ENCODE measurements at regions not wholly inside any gene's neighbourhood (a gene's known extent, or its start where the extent isn't known, plus 50 kb on each side); places are given as distances from the start of the nearest gene placed in this dataset.

DNA sequence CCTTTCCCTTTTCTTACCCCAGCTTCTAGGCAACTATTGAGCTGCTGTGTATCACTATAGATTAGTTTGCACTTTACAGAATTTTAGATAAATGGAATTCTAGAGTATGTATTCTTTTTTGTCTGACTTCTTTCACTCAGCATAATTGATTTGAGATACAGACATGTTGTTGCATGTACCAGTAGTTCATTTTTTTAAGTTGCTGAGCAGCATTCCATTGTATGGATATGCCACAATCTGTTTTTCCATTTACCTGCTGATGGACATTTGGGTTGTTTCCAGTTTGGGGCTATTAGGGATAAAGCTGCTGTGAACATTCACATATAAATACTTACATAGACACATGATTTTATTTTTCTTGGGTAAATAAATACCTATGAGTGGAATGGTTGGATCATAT, 135.7 kb downstream of the IGF1 start:
- TF ChIP-seq, protein P1, sequence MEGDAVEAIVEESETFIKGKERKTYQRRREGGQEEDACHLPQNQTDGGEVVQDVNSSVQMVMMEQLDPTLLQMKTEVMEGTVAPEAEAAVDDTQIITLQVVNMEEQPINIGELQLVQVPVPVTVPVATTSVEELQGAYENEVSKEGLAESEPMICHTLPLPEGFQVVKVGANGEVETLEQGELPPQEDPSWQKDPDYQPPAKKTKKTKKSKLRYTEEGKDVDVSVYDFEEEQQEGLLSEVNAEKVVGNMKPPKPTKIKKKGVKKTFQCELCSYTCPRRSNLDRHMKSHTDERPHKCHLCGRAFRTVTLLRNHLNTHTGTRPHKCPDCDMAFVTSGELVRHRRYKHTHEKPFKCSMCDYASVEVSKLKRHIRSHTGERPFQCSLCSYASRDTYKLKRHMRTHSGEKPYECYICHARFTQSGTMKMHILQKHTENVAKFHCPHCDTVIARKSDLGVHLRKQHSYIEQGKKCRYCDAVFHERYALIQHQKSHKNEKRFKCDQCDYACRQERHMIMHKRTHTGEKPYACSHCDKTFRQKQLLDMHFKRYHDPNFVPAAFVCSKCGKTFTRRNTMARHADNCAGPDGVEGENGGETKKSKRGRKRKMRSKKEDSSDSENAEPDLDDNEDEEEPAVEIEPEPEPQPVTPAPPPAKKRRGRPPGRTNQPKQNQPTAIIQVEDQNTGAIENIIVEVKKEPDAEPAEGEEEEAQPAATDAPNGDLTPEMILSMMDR (IDR thresholded peaks at IDR 0.05) = no peak

DNA sequence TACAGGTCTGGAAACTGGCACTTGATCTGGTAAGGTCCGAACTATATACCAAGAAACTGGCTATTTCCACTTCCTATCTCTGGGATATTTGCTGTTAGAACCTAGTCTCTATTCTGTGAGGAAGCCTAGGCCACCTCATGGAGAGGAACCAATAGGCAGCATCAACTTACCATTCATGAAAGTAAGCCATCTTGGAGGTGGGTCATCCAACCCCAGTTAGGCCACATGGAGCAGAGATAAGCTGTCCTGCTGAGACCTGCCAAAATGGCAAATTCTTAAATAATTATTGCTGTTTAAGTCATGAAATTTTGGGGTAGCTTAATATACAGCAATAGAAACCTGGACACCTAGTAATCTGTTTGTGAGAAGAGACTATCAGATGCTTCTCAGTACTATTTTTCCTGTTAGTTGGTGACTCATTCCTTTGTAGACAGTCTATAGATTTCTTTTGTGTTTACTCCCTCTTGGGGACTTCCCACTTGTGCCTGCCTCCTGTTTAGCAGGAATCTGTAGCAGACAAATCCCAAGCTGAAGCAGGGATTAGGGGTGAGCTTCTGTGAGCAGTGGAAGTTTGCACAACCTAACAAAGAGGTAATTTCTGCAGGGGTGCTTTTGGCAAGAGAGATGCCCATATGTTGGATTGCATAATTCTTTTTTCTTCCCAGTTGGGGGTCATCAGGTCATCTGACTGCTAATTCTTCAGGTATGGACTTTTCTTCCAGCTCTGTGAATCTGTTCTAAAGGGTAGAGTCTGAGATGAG, 136.8 kb downstream of the IGF1 start:
- TF ChIP-seq, protein P1 (IDR thresholded peaks at IDR 0.05) = no peak

DNA sequence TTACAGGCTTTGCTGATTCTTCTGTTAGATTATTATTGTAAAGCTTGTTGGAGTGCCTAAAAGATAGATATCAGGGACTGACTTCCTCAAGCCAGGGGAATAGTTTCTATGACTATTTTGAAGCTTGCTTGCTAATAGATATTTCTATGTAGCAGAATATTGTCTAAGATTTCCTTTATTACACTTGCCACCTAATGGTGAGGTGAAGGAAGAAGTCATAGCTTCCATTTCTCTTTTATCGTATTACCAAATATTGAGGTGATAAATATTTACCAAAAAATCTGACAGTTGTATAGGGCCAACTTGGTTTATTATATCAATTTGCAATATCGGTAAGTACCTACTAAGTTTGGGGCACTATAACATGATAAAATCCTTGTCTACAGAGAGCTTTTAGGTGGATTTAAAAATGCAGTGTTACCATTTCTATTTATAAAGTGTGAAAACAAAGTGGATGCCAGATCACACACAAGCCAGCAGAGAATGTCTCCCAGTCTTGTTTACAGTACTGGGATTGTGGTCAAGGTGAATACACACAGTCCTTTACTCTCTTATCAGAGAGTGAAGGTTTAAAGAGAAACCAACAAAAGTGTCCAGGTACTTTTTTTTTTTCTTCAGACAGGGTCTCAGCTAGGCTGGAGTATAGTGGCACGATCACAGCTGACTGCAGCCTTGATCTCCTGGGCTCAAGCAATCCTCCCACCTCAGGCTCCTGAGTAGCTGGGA, 137.9 kb downstream of the IGF1 start:
- TF ChIP-seq, protein P1 (IDR thresholded peaks at IDR 0.05) = no peak

DNA sequence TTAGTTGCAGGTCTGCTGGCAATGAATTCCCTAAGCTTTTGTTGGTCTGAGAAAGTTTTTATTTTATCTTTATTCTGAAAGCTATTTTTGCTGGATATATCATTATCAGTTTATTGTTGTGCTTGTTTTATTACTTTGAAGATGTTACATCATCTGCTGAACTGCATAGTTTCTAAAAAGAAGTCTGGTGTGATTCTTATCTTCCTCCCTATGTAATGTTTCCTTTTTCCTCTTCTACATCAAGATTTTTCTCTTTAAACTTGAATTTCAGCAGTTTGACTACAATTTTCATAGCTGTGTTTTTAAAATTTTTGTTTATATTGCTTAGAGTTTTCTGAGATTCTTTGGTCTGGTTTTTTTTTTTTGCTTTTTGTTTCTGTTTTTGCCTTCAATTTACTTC, 137.1 kb upstream of the PMCH start:
- TF ChIP-seq, protein P1 (IDR thresholded peaks at IDR 0.05) = no peak

DNA sequence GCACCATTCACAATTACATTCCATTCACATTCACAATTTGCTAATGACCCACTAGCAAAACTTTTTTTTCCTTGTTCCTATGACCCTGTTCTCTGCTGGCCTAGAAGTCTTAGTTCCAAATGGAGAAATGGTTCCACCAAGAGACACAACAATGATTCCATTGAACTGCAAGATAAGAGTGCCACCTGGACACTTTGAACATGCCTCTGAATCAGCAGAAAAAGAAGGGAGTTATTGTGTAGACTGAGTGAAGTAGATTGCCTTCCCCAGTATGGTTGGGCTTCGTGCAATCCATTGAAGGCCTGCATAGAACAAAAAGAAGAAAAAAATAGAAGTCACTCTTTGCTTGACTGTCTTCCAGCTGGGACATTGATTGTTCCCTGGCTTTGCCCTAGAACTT, 133.8 kb upstream of the PMCH start:
- TF ChIP-seq, protein P1 (IDR thresholded peaks at IDR 0.05) = no peak

DNA sequence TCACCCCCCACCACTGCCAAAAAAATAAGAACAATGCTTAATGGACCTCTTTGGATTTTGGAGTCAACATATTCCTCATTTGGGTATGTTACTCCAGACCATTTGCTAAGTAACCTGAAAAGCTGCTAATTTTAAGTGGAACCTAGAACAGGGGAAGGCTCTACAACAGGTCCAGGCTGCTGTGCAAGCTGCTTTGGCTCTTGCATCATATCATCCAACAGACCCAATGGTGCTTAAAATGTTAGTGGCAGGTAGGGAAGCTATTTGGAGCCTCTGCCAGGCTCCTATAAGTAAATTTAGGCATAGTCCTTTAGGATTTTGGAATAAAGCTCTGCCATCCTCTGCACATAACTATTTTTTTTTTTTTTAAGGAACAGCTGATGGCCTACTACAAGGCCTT, 132.2 kb upstream of the PMCH start:
- TF ChIP-seq, protein P1 (IDR thresholded peaks at IDR 0.05) = no peak

DNA sequence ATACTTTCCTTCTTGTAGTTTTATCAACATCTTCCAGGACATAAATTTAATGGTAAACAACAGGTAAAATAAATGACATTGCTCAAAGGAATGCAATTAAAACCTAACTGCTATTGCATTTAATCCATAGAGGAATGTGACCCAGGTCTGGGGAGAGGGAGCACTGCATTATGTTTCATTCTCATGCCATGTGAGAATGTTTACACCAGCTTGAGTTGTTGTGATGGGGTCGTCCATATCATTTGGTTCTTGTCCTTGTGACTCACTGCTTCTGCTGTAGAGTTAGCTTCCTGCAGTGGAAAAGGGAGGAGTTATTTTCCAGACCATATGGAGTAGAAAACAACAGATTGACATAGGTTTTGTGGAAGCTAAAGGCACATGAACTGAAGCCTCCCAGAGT, 129.3 kb upstream of the PMCH start:
- TF ChIP-seq, protein P1 (IDR thresholded peaks at IDR 0.05) = no peak
